GM12864 (cell line): ENCODE measurements at regions not wholly inside any gene's neighbourhood (a gene's known extent, or its start where the extent isn't known, plus 50 kb on each side); places are given as distances from the start of the nearest gene placed in this dataset.

Source experiments
- DNase-seq: peaks from one replicate; pipeline ENCODE4 v3.0.0-alpha.2; 2011; ENCODE audit warnings: low read depth
- H3K4me3 ChIP-seq: 2 replicates; pipeline ENCODE4 v1.5.1; 2011; ENCODE audit warnings: mild to moderate bottlenecking, low read depth, low read length, control low read depth
- CTCF ChIP-seq: IDR thresholded peaks from 2 replicates; pipeline ENCODE4 v1.5.1; 2011; ENCODE audit warnings: low read depth, mild to moderate bottlenecking, moderate library complexity, low read length, control low read depth, inconsistent platforms; ENCODE audit errors: missing control alignments

- no peak overlapping the region for H3K4me3 ChIP-seq
- no peak for DNase-seq
- TF ChIP-seq CTCF: no peak
Measured at GRCh38 chr4:104365618-104366017, 129.1 kb downstream of the CXXC4 start.

- DNase-seq: no peak
- TF ChIP-seq CTCF: no peak
- no peak overlapping the region for H3K4me3 ChIP-seq
Measured at GRCh38 chr4:104353481-104353880, 141.2 kb downstream of the CXXC4 start.

GRCh38 chr4:104352211-104352610, 142.5 kb downstream of the CXXC4 start:
- TF ChIP-seq CTCF: peak; percentile 54
- no peak overlapping the region for H3K4me3 ChIP-seq
- no peak for DNase-seq

GRCh38 chr4:104351706-104352105, 143.0 kb downstream of the CXXC4 start:
- DNase-seq: no peak
- H3K4me3 ChIP-seq: no peak overlapping the region
- no peak for TF ChIP-seq CTCF

GRCh38 chr4:104345598-104346242, 149.0 kb downstream of the CXXC4 start:
- TF ChIP-seq CTCF: no peak
- no peak for DNase-seq
- H3K4me3 ChIP-seq: no peak overlapping the region

- TF ChIP-seq CTCF: no peak
- no peak overlapping the region for H3K4me3 ChIP-seq
- no peak for DNase-seq
Measured at GRCh38 chr4:104344342-104344980, 150.2 kb downstream of the CXXC4 start.

GRCh38 chr4:104334410-104334809, 160.3 kb downstream of the CXXC4 start:
- no peak for TF ChIP-seq CTCF
- DNase-seq: no peak
- no peak overlapping the region for H3K4me3 ChIP-seq
